ENCODE measurements at regions not wholly inside any gene's neighbourhood (a gene's known extent, or its start where the extent isn't known, plus 50 kb on each side); places are given as distances from the start of the nearest gene placed in this dataset.

GRCh38 chr10:131402771-131403650 is 91.5 kb upstream of the TCERG1L start:
- 60% methylated on average over 30 of the region's 36 CpGs for WGBS
- H3K27me3 ChIP-seq: peaks cover 24% of the 10 kb centered on the region
- no peak for TF ChIP-seq POLR2A (IDR thresholded peaks at IDR 0.05)
- no peak for TF ChIP-seq EP300 (IDR thresholded peaks at IDR 0.05)
- TF ChIP-seq POLR2AphosphoS5 (IDR thresholded peaks at IDR 0.05): no peak
- TF ChIP-seq CTCF (IDR thresholded peaks at IDR 0.05): no peak
- H3K4me3 ChIP-seq: no peak overlapping the region
- DNase-seq (ENCODE audit: low spot score in 2 of 2): no peak
- no peaks in the 10 kb centered on the region for H3K36me3 ChIP-seq
- no peaks in the 10 kb centered on the region for H3K4me1 ChIP-seq
- no peaks in the 10 kb centered on the region for H3K9me3 ChIP-seq
- no peak overlapping the region for H3K27ac ChIP-seq

- Histone ChIP-seq H3K27me3 (peaks cover 28% of the 10 kb centered on the region), H3K4me3 (no peak overlapping the region), H3K27ac (no peak overlapping the region), H3K36me3 (no peaks in the 10 kb centered on the region), H3K4me1 (no peaks in the 10 kb centered on the region), H3K9me3 (no peaks in the 10 kb centered on the region)
- WGBS: 60% methylated on average over 1 of the region's 7 CpGs
- no peak for DNase-seq (ENCODE audit: low spot score in 2 of 2)
- TF ChIP-seq POLR2A (IDR thresholded peaks at IDR 0.05): no peak
- TF ChIP-seq POLR2AphosphoS5 (IDR thresholded peaks at IDR 0.05): no peak
- no peak for TF ChIP-seq CTCF (IDR thresholded peaks at IDR 0.05)
- TF ChIP-seq EP300 (IDR thresholded peaks at IDR 0.05): no peak
Observed at GRCh38 chr10:131403936-131404335, 92.4 kb upstream of the TCERG1L start.

- Histone ChIP-seq H3K27me3 (peaks cover 27% of the 10 kb centered on the region), H3K4me1 (no peaks in the 10 kb centered on the region), H3K9me3 (no peaks in the 10 kb centered on the region), H3K36me3 (no peaks in the 10 kb centered on the region), H3K27ac (no peak overlapping the region), H3K4me3 (no peak overlapping the region)
- TF ChIP-seq POLR2A (IDR thresholded peaks at IDR 0.05) (no peak), CTCF (IDR thresholded peaks at IDR 0.05) (no peak), POLR2AphosphoS5 (IDR thresholded peaks at IDR 0.05) (no peak), EP300 (IDR thresholded peaks at IDR 0.05) (no peak)
- no peak for DNase-seq (ENCODE audit: low spot score in 2 of 2)
- 94% methylated on average over 8 of the region's 10 CpGs for WGBS
Observed at GRCh38 chr10:131404886-131405285, 93.4 kb upstream of the TCERG1L start.

GRCh38 chr10:131406676-131407392 is 95.3 kb upstream of the TCERG1L start:
- WGBS: 85% methylated on average over 5 of the region's 17 CpGs

More at GRCh38 chr10:131406676-131407392, 95.3 kb upstream of the TCERG1L start:
- DNase-seq (ENCODE audit: low spot score in 2 of 2): no peak
- Histone ChIP-seq H3K27me3 (peaks cover 15% of the 10 kb centered on the region), H3K27ac (no peak overlapping the region), H3K4me3 (no peak overlapping the region), H3K36me3 (no peaks in the 10 kb centered on the region), H3K4me1 (no peaks in the 10 kb centered on the region), H3K9me3 (no peaks in the 10 kb centered on the region)
- TF ChIP-seq CTCF (IDR thresholded peaks at IDR 0.05): no peak
- no peak for TF ChIP-seq EP300 (IDR thresholded peaks at IDR 0.05)
- TF ChIP-seq POLR2A (IDR thresholded peaks at IDR 0.05): no peak
- TF ChIP-seq POLR2AphosphoS5 (IDR thresholded peaks at IDR 0.05): no peak

Data from suprapubic skin (tissue), 4 donors.